ENCODE measurements at regions not wholly inside any gene's neighbourhood (a gene's known extent, or its start where the extent isn't known, plus 50 kb on each side); places are given as distances from the start of the nearest gene placed in this dataset.

DNA sequence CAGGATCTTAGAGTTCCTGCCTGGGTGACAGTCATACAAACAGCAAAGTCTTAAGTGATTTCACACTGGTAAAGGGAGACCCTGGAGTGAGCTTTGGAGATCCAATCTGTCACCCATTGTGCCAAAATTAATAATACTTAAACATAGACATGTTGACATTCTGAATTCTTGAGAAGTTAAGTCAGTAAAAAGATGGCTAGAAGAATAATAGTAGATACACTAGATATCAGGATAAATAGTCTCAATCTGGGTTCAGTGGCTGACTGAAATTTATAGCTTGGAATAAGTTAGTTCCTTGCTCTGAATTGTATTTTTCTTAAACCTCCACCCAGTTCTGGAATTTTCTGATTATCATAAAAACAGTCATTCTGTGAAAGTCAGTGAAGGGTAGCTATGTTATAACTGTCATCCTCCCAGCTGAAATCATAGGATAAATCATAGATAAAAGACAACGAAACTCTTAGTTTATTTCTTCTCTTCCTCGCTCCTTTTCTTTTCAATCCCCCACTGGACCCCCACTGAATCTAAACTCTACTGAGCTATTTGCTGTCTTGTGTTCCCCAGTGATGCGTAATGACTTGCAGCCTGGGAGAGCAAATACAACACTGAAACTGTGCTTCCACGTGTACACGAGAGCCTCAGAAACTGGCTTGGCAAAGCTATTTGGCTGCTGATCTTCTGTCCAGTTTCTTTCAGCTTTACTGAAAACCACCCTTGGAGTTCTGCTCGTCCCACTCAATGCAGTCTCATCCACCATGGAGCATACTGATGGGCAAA, 175.4 kb upstream of the TP63 start:
- DNase-seq: no peak

DNA sequence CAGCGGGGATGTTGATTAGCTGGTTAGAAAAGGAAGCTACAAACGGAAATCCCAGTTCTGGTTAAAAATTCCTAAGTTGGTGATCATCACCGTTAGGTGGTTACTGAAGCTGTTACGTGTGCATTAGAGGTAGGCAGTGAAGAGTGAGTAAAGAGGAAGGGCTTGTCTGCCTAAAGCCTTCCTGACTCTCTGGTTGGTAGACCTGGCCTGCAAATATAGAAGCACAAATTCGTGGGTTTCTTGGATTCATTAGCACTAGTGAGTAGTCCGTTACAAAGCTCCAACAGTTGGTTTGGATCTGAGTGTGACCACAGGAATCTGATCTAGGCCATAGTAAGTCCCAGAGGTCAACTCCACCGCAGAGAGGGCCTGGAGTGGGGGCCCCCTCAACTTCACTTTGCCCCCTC, 174.0 kb upstream of the TP63 start:
- DNase-seq: no peak

DNA sequence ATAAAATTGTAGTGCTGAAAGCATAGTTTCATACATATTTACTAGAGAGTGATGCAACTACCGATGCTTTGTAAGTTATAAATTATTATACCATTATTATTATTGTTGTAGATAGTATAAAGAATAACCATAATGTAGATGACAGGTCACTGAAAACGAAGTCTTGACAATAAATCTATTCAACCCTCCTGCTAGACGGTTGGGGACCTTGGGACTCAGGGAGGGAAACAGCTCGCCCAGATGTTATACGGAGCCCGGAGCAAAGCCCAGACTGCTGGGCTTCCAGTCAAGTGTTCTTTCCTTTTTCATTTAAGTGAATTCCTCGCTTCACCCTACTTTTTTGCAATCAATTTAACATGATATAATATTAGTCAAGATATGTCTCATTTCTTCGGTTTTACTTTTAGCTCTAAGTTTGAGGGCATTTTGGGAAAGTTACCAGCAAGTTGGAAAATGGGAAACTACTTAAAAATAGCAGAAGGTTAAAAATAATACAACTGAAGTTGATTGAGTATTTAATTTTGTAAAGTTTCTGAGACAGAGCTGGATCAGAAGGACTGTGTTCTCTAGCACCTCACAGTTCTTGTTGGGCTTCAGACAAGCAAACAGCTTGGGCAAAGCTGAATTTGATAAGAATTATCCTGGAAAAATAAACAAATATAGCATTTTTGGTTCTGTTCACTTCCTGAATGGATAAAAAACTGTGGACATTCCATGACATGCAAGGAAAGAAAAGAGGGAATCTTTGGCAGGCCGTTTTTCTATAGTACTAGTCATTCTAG, 173.4 kb upstream of the TP63 start:
- DNase-seq: no peak

DNA sequence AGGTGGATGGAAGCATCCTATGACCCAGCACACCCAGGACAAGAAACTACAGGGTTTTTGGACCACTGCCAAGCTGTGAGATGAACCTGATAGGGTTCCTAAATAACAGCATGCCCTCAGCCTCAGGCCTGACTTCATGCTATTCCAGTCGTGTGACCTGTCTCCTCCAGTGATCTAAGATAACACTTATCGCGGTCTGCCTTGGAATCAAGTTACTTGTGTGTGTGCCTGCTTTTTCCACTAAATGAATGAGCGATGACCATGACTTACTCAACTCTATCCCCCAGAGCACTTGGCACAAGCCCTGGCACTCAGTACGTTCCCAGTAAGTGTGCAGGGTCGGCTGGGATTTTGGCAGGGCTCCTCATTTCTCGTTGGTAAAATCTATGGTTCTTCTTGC, 172.7 kb upstream of the TP63 start:
- no peak for DNase-seq

DNA sequence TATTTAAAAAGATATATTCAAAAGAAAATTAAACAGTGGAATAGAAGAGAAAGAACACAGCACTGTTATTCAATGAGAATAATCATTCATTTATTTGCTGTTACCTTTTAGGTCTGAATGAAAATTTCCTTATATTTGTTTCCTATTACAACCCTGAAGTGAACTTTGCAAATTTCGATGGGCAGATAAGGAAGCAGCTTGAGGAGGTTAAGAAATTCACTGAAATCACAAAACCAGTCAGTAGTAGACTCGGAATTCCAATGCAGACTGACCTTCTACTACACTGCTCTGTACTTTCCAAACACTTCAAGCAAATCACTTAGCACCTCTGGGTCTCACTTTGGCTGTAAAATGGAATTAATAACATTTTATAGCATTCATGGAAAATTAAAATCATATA, 172.0 kb upstream of the TP63 start:
- no peak for DNase-seq

DNA sequence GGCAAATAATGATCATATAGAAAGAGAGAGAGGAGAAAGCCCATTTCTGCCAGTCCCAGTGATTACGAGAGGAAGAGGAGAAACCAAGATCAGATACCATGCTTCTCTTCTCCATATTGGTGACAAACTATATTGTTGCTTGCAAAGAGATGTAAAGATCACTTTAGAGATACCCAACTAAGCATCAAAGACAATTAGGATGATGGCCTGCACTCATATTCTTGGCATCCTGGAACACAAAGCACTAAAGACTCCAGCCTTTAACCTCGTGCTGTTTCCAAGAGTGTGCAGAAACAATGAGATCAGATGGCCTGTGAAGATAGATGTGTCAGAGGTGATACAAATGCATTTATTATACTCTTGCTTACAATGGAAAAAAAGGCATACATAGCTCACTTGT, 170.7 kb upstream of the TP63 start:
- no peak for DNase-seq

DNA sequence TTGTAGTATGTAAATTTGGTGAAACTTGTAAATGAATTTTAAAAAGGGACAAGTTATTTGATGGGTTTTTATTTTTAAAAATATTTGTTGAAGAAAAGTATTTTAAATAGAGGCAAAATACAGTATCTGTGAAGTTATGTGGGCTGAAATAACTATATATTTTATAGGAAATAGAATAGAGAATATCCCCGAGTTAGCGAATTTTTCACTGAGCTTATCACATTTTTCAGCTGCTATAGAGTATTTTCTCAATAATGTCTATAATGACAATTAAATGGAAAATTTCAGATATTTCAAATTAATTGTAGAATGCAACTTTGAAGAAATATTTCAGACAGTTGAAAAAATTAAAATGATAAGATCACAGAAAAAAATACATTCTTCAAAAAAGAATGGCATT, 166.4 kb upstream of the TP63 start:
- no peak for DNase-seq

DNA sequence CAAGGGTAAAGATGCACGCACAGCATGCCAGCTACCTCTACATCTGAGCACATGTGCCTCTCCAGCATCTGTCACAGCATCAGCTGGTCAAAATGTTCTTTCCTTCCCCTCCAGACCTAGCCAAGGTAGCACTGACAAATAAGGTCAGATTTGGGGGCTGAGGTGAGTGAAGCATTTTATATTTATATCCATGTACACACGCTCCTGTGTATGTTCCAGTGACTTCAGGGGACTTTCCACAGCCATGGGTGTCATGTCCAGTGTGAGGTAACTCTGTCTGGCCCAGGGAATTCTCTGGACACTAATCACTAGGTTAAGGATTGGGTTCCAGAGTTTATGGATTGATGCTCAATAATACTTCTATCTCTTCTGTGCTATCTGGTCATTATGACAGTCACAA, 165.2 kb upstream of the TP63 start:
- DNase-seq: no peak

DNA sequence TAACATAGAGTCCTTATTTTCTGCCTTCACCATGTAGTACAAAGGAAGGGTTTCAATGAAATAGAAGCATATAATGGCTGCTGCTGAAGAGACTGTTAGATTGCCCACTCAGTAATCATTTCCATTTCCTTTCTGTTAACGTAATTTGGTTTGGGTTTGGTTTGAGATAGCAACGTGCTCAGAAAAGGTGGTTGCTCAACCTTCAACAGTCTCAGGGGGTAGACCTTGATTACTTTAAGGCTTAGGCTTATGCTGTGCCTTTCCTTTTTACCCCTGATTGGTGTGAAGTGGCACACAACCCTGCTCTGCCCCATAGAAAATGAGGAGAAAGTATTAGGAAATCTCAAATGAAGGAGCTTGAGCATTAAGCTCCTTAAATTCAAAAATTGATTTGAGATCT, 163.7 kb upstream of the TP63 start:
- DNase-seq: no peak

DNA sequence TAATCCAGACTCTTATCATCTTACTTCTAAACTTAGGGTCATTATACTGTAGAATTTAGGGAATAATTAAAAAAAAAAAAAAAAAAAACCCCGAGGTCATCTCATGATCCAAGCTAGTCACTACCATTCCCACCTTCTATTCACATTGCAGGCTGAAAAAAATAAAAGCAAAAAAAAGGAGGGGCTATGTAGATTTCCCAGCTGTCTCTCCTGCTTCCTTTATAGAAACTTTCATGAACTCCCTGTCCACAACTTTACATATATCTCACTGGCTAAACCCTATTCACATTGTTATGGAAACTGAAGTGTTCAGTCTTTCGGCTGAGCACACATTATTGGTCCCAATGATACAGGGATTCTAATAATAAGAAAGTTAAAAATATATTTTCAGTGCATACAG, 156.2 kb upstream of the TP63 start:
- DNase-seq: no peak

DNA sequence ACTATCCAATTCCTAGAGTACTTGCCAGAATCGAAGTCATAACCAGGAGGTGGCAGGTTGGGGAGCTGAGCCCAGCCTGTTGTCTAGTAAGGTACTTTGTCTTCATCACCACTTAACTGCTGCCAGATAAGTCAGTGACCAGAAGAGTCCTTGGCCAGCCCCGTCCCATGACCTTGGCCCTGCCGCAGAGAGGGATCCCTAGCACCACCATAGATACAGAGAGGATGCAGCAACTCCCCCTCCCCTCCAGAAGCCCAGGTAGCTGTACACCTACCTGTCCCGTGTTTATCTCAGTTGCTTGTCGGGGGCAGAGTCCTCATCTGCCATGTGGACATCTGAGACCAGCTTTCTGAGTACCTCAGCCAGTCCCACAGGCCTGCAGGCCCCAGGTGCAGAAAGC, 153.6 kb upstream of the TP63 start:
- no peak for DNase-seq

DNA sequence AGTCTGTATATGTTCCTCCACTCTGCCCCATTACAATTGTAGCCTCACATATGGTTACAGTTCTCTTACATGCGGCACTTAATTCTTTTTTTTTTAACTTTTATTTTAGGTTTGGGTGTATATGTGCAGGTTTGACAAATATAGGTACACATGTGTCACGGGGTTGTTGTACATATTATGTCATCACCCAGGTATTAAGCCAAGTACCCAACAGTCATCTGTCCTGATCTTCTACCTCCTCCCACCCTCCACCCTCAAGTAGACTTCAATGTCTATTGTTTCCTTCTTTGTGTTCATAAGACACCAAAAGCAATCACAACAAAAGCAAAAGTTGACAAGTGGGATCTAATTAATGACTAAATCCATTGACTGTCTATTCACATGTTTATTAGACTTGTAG, 144.6 kb upstream of the TP63 start:
- no peak for DNase-seq

DNA sequence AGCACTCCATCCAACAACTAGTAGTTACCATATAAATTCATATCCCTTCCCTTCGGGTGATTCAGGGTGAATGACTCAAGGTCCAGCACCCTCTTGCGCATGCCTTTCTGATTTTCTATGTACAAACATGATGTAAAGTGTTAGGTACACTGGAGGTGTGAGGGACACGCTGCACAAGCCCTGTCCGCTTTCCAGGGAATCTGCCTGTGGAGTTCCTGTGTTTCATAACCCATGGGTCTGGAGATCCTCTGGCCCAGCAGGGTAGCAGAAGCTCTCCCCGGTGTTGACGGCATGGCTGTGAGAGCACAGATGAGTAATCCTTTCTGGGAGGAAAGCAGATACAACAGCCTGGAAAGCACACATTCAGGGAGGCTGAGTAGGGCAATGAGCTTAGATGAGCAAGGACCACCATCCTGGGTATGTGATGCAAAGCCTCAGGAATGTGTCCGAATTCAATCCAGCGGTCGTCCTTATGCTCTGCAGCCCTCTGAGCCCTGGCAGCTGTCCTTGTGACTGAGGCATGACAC, 142.9 kb upstream of the TP63 start:
- no peak for DNase-seq

DNA sequence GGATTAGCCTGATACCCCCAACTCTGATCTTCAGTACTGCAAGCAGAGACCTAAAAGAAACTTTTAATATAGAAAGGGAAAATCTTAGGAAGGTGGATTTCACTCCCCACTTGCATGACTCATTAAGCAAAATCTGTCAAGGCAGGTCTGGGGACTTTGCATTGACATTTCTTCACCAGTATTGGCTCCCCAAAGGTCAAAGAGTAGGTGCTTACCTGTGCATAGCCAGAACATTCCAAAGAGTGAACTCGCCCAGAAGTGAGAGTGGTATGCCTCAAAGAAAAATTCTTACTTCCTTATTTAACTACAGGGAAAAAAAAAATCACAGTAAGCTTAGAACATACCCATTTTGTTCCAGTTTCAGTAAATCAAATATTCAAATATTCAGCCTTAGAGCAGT, 140.9 kb upstream of the TP63 start:
- DNase-seq: no peak

DNA sequence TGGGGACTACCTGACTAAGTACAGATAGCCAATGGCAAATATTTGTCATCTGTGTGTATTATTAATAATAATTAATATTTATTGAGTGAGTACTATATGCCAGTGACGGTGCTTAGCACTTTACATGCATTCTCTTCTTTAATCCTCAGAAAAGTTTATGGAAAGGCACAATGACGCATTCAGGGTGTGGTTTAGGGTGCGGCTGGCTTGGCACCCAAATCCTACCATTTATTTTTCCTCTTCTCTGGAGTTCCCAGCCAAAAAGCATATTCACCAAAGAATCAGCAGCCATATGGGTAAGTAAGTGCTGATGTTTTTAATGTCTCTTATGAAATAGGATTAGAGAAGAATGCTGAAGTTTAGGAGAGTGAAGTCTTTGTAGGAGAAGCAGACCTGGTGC, 140.4 kb upstream of the TP63 start:
- DNase-seq: no peak

DNA sequence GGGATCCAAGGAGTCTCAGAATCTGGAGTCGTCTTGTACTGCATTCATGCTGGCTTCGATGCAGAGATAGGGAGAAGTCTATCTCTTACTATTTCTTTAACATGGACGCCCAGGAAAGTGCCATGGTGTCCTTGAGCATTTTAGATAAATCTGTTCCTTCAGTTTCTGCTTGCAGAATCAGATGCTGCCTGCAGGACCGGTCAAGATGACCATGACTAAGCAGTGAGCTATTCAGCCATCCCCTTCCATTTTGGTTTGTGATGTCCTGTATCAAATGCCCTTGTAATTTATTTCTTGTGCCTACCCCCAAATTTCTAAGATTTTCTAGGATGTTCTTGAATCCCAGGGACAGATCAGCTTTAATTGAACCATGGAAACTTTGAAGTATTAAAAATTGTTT, 139.4 kb upstream of the TP63 start:
- DNase-seq: no peak

DNA sequence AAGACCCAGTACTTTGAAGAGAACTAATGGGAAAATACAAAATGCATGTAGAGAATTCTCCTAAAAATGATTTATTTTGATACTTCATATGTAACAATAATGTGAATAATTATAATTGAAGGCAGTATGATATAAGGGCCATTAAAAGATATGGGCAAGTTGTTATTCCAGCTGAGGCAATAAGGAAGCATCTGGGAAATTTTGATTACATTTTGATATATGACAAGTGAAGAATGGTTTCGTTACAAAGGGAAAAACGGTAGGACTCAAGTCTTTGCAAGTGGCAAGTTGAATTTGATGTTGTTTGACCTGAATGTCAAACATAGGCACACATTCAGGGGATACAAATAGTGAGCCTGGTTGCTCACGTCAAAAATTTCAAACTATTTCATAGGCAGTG, 137.9 kb upstream of the TP63 start:
- DNase-seq: no peak

DNA sequence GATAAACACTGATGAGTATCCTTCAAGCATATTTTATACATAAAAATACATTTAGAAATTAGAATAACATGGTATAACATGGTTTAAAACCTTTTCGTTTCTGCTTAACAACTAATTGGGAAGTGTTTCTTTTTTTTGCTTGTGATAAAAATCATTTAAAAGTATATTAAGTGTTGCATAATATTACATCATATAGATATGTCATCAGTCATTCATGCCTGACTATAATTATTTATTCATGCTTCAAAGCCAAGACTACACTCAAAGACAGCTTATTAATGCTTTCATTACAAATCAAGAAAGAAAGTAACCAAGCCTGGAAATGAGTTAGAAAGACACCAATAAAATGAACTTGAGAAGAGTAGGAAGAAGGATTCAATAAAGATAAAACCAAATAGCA, 136.6 kb upstream of the TP63 start:
- DNase-seq: no peak

DNA sequence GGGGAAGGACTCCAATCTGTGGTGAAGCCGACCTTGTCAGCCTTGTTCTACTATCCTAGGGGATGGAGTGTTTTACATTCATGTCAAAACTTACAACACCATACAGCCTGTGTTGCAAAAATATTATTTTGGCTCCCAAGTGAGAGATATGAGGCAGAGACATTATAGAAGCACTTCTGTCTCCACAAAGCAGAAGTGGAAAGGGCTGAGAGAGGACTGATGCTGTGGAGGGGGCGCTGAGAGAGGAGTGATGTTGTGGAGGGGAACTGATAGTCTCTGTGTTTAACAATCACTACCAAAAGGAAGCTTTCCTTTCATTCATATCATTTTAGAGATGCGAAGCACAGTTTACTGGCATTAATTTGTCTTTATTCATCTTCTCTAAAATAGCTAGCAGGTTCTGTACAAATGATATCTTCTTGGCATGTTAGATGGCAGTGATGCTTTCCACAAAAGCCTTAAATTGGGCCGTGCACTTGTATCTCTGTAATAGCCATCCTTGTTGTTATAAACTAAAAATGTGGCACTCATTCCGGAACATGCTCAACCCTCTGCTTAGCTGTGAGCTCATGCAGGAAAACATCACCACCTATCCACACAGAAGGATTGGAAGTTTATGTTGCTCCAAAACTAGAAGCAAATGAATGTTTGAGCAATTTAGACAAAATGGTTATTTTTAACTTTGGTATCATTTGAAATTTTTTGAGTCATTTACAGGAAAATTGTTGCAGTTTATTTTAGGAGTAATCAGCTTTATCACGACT, 134.6 kb upstream of the TP63 start:
- no peak for DNase-seq

DNA sequence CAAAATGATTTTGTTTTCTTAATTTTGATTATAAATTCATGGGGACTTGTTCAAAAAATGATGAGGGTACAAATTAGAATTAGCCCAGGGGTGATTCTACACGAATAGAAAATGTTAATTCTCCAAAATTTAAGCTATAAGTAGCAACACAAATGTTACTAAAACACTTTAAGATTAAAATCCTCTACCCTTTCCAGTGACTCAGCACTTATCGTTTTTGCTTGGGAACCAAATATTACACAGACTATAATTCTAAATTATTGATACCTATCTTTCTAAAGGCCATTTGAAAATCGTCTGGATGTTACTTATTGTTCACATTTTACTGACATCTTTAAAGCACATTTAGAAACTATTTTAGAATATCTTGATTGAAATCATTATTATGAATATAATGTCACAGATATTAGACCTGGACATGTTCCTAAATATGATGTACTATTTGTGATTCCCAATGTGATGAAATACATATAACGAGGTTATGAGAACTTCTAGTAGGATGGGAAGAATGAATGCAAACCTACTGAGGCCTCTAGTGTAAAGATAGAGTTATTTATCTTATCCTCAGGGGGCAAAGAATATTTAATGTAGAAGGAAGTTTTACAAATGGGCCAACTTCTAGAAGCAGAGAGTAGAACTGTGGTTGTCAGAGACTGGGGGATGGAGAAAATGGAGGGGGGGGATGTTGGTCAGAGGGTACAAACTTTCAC, 132.0 kb upstream of the TP63 start:
- no peak for DNase-seq

DNA sequence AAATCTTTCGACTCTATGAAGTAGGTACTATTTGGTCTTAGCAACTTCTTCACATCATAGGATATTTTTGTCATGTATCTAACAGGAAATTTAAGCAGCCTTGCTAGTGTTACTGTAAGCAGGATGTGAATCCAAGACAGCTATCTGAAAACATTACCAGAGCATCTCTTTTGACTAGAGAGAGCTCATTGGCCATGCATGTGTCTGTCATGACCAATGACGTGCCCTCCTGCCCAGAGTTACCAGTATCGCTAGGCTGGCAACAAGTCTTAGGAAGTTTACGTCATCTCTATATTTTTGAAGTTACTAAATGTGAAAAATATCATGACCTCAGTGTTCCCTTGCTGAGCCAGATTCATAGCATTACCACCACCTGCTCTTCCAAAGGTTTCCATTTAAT, 130.9 kb upstream of the TP63 start:
- no peak for DNase-seq

DNA sequence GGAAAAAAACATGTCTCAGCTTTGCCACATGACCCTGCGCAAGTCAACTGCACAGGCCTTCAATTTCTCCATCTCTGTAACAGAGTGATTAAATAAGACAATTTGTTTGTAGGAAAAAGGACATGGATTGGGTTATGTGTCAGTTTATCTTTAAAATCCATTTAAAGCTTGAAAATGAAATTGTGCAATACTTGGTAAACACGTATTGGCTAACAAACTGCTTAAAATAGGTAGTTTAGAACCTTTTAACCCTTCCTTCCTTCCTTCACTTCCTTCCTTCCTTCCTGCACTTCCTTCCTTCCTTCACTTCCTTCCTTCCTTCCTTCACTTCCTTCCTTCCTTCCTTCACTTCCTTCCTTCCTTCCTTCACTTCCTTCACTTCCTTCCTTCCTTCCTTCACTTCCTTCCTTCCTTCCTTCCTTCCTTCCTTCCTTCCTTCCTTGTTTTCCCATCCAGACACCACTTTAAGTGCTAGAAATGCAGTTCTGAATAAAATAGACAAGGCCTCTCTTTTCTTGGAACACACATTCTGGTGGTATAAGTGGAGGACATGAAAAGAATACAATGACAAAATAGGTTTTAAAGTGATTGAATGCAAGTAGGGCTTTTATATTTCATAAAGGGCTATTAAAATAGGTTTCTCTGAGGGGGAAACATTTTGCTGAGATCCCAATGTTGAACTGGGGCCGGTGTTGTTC, 130.2 kb upstream of the TP63 start:
- no peak for DNase-seq

All from NCI-H1092 treated with DMSO at 0.1 percent for 48 hours (cell line).